ENCODE measurements at regions not wholly inside any gene's neighbourhood (a gene's known extent, or its start where the extent isn't known, plus 50 kb on each side); places are given as distances from the start of the nearest gene placed in this dataset.

DNA sequence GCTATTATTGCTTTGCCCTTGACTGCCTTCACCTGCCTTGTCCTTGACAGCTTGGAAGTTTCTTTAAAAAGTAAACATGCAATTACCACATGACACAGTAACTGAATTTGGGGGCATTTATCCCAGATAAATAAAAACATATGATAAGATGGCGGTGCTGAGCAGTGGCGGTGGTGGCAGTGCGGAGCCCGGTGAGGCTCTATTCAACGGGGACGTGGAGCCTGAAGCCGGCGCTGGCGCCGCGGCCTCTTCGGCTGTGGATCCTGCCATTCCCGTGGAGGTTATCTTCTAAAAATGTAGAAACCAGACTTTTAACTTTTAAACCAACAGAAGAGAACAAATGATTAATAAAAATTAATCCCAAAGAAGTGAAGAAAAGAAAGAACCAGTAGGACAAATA lies 59.7 kb upstream of the ZDHHC15 start:
- no peaks in the 10 kb centered on the region for H3K27me3 ChIP-seq (ENCODE audit: control insufficient read depth in 4 of 4, insufficient read depth in 4 of 4, low read length in 3 of 4)
- no peaks in the 10 kb centered on the region for H3K4me1 ChIP-seq (ENCODE audit: control insufficient read depth in 4 of 4, insufficient read depth in 4 of 4, low read length in 3 of 4)
- no peak for TF ChIP-seq TAF1 (conservative IDR thresholded peaks at IDR 0.05)
- no peaks in the 10 kb centered on the region for H3K36me3 ChIP-seq (ENCODE audit: control insufficient read depth in 4 of 4, insufficient read depth in 3 of 4, low read depth in 1 of 4, low read length in 3 of 4)
- no peak for DNase-seq (ENCODE audit: low spot score)
- no peak overlapping the region for H3K27ac ChIP-seq (ENCODE audit: low read depth in 1 of 2, low read length in 2 of 2)
- WGBS, result 95% methylated on average over 13 of the region's 13 CpGs
- H3K9ac ChIP-seq (ENCODE audit: low read depth in 1 of 2, low read length in 2 of 2), result no peak overlapping the region
- no peak overlapping the region for H3K4me3 ChIP-seq (ENCODE audit: low read depth in 1 of 3, low read length in 3 of 3)
- H3K9me3 ChIP-seq (ENCODE audit: control insufficient read depth in 4 of 4, low read length in 3 of 4), result no peaks in the 10 kb centered on the region

Data from liver (tissue), 7 donors.